ENCODE measurements at regions not wholly inside any gene's neighbourhood (a gene's known extent, or its start where the extent isn't known, plus 50 kb on each side); places are given as distances from the start of the nearest gene placed in this dataset.

GRCh38 chr4:67236788-67237187 lies 308.5 kb downstream of the CENPC start:
- Histone ChIP-seq H3K27ac (no peak overlapping the region), H3K4me3 (no peak overlapping the region), H3K27me3 (no peaks in the 10 kb centered on the region), H3K36me3 (no peaks in the 10 kb centered on the region), H3K4me1 (no peaks in the 10 kb centered on the region), H3K9me3 (no peaks in the 10 kb centered on the region)
- DNase-seq: no peak
- no peak for TF ChIP-seq CTCF (IDR thresholded peaks at IDR 0.05)
- intact Hi-C loops (cut with DNase I; ENCODE audit: low total_unique reads): no loop called here

GRCh38 chr4:67236318-67236717 lies 309.0 kb downstream of the CENPC start:
- Histone ChIP-seq H3K9me3 (no peaks in the 10 kb centered on the region), H3K4me1 (no peaks in the 10 kb centered on the region), H3K27ac (no peak overlapping the region), H3K27me3 (no peaks in the 10 kb centered on the region), H3K4me3 (no peak overlapping the region), H3K36me3 (no peaks in the 10 kb centered on the region)
- intact Hi-C loops (cut with DNase I; ENCODE audit: low total_unique reads): no loop called here
- no peak for TF ChIP-seq CTCF (IDR thresholded peaks at IDR 0.05)
- no peak for DNase-seq

- H3K27ac ChIP-seq: no peak overlapping the region
- no peaks in the 10 kb centered on the region for H3K36me3 ChIP-seq
- intact Hi-C loops (cut with DNase I; ENCODE audit: low total_unique reads): no loop called here
- TF ChIP-seq CTCF (IDR thresholded peaks at IDR 0.05): no peak
- no peak overlapping the region for H3K4me3 ChIP-seq
- DNase-seq: no peak
- H3K27me3 ChIP-seq: no peaks in the 10 kb centered on the region
- H3K9me3 ChIP-seq: no peaks in the 10 kb centered on the region
- no peaks in the 10 kb centered on the region for H3K4me1 ChIP-seq
Observed at GRCh38 chr4:67234296-67234695, 311.0 kb downstream of the CENPC start.

GRCh38 chr4:67229148-67229547 lies 316.2 kb downstream of the CENPC start:
- TF ChIP-seq CTCF (IDR thresholded peaks at IDR 0.05): no peak
- H3K27ac ChIP-seq: no peak overlapping the region
- DNase-seq: no peak
- intact Hi-C loops (cut with DNase I; ENCODE audit: low total_unique reads): no loop called here
- H3K36me3 ChIP-seq: no peaks in the 10 kb centered on the region
- H3K4me1 ChIP-seq: no peaks in the 10 kb centered on the region
- no peak overlapping the region for H3K4me3 ChIP-seq
- H3K9me3 ChIP-seq: no peaks in the 10 kb centered on the region
- H3K27me3 ChIP-seq: no peaks in the 10 kb centered on the region

GRCh38 chr4:67220861-67221260 lies 324.4 kb downstream of the CENPC start:
- no peak for DNase-seq
- H3K4me1 ChIP-seq: no peaks in the 10 kb centered on the region
- H3K9me3 ChIP-seq: no peaks in the 10 kb centered on the region
- no peak overlapping the region for H3K27ac ChIP-seq
- intact Hi-C loops (cut with DNase I; ENCODE audit: low total_unique reads): no loop called here
- H3K36me3 ChIP-seq: no peaks in the 10 kb centered on the region
- H3K4me3 ChIP-seq: no peak overlapping the region
- no peaks in the 10 kb centered on the region for H3K27me3 ChIP-seq
- no peak for TF ChIP-seq CTCF (IDR thresholded peaks at IDR 0.05)

- TF ChIP-seq CTCF (IDR thresholded peaks at IDR 0.05): no peak
- H3K27me3 ChIP-seq: no peaks in the 10 kb centered on the region
- DNase-seq: no peak
- H3K4me1 ChIP-seq: no peaks in the 10 kb centered on the region
- no peak overlapping the region for H3K4me3 ChIP-seq
- H3K36me3 ChIP-seq: no peaks in the 10 kb centered on the region
- H3K27ac ChIP-seq: no peak overlapping the region
- intact Hi-C loops (cut with DNase I; ENCODE audit: low total_unique reads): no loop called here
- no peaks in the 10 kb centered on the region for H3K9me3 ChIP-seq
Observed at GRCh38 chr4:67218883-67219282, 326.4 kb downstream of the CENPC start.
